ENCODE measurements at regions not wholly inside any gene's neighbourhood (a gene's known extent, or its start where the extent isn't known, plus 50 kb on each side); places are given as distances from the start of the nearest gene placed in this dataset.

GRCh38 chr21:32185103-32185502 lies 93.7 kb downstream of the MIS18A start:
- ATAC-seq (no peak), DNase-seq (no peak)
- intact Hi-C loops (cut with micrococcal nuclease) = no loop called here

DNA sequence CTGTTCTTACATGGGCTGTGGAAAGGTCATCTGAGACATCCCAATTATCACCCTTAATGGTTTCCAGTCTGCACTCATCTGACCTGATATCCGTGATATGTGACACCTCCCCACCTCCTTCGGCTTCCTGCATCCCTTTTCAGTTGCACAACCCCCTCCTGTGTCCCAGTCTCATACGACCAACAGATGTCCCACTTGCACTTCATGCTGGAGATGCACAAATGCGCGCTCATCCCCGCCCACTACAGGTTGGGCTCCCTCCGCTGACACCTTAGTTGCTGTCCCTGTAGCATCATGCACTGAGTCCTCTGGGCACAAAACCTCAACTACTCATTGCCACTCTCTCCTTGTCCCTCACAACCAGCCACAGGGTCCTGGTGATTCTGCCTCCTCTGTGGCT lies 94.4 kb downstream of the MIS18A start:
- ATAC-seq = no peak
- intact Hi-C loops (cut with micrococcal nuclease) = no loop called here
- no peak for DNase-seq

- DNase-seq = no peak
- intact Hi-C loops (cut with micrococcal nuclease) = no loop called here
- no peak for ATAC-seq
These were observed 94.8 kb downstream of the MIS18A start for GRCh38 chr21:32184065-32184464.

- intact Hi-C loops (cut with micrococcal nuclease) = no loop called here
- DNase-seq (no peak), ATAC-seq (no peak)
These were observed 95.5 kb downstream of the MIS18A start for GRCh38 chr21:32183396-32183795.

DNA sequence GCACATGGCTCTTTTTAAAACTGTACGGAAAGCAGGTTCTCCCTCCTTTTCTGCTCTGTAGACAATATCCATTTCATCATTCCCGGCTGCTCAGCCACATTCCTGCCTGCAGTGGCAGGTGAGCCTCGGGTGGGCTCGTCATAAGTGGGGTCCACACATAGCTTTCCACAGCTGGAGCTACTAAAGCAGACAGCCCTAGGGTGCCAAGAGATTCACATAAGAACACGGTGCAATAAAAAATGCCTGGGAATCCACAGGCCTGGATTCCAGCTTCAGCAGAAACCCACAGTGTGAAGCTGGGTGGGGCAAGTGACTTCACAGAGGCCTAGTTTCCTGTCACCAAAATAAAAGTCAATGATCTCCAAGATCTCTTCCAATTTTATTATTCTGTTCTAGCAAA lies 96.4 kb downstream of the MIS18A start:
- intact Hi-C loops (cut with micrococcal nuclease) = no loop called here
- DNase-seq (no peak), ATAC-seq (no peak)

DNA sequence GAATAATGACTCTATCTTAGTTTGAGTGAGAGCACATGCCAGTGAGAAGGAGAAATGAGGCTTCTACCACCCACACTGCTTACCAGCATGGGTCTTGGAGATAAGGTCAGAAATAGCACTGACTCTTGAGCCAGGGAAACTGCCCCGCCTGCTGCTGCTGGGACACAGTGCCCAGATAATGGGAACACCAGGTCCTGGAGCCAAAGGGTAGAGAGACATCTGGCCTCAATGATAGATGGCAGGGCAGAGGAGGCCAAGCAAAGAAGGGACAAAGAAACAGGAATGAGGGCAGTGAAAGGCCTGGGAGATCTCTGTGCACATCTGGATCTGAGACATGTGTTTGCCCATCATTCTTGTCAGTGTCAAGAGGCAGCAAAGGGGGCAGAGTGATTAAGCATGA lies 97.4 kb downstream of the MIS18A start:
- DNase-seq (peak; percentile 51), ATAC-seq (peak; percentile 99)
- intact Hi-C loops (cut with micrococcal nuclease) = no loop called here

- ATAC-seq (no peak), DNase-seq (no peak)
- intact Hi-C loops (cut with micrococcal nuclease) = no loop called here
These were observed 104.0 kb downstream of the MIS18A start for GRCh38 chr21:32174819-32175218.

DNA sequence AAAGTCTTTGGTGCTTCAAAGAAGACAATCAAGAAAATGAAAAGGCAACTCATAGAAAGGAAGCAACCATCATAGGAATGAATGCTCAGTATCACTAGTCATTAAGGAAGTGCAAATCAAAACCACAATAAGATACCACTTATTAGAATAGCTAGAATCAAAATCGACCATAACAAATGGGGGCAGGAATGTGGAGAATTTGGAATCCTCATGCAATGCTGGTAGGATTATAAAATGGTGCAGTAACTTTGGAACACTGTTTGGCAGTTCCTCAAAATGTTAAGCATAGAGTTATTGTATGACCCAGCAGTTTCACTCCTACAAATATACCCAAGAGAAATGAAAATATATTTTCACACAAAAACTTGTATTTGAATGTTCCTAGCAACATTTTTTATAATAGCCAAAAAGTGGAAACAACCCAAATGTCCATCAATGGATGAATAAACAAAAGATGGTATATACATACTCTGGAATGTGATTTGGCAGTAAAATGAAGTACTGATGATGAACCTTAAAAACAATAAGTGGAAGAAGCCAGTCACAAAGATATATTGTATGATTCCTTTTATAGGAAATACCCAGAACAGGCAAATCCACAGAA lies 105.6 kb downstream of the MIS18A start:
- intact Hi-C loops (cut with micrococcal nuclease) = no loop called here
- DNase-seq = no peak
- ATAC-seq = no peak

DNA sequence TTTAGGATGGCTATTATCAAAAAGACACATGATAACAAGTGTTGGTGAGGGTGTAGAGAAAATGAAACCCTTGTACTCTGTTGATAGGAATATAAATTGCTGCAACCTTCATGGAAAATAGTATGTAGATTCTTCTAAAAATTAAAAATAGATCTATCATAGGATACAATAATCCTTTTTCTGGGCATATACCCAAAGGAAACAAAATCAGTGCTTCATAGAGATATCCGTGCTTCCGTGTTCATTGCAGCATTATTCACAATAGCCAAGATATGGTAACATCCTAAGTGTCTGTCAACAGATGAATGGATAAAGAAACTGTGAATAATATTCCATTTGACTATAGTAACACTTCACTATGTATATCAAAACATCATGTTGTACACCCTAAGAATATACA lies 106.7 kb downstream of the MIS18A start:
- no peak for ATAC-seq
- intact Hi-C loops (cut with micrococcal nuclease) = no loop called here
- DNase-seq = no peak

GRCh38 chr21:32167513-32167912 lies 111.3 kb downstream of the MIS18A start:
- ATAC-seq = no peak
- intact Hi-C loops (cut with micrococcal nuclease) = no loop called here
- DNase-seq = no peak

DNA sequence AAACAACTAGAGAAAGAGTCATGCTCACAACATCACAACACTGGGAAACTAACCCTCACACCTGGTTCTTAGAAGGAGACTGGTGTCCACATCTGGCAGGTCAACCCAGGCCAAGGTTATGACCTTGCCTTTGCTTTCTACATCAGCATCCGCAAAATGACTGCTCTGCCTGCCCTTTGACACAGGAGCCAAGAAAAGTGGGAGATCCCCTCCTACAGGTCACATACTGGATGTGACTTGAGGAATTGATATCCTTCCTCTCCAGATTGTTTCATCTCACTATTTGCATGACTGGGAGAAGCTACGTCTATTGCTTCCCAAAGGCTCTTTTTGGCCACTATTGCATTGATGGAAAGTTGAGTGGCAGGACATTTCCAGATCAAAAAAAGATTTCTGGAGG lies 115.5 kb downstream of the MIS18A start:
- intact Hi-C loops (cut with micrococcal nuclease) = no loop called here
- no peak for ATAC-seq
- no peak for DNase-seq

DNA sequence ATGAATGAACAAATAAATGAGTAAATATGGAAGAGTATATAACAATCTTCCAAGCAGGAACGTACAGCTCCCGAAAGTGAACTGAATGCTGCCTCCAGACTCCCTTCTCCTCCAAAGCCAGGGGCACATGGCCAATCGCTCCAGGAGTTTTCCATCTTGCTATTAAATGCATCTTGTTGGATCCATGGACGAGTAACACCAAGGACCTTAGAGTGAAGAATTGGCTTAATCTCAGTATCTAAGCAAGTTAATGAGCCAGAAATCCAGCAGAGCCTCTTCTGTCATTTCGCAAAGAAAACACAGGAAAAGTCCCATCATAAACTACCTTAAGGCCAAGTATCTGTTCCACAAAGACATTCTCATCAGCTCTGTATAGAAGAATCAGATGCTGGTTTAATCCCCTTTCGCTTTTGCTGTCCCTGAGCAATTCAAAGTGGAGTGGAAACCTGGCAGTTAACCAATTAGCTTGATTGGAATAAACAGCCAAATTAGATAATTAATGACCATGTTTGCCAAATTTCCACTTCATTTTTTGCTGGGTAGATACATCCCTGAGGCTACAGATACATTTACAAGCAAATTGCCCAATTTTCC lies 116.0 kb downstream of the MIS18A start:
- DNase-seq = no peak
- intact Hi-C loops (cut with micrococcal nuclease) = no loop called here
- no peak for ATAC-seq

DNA sequence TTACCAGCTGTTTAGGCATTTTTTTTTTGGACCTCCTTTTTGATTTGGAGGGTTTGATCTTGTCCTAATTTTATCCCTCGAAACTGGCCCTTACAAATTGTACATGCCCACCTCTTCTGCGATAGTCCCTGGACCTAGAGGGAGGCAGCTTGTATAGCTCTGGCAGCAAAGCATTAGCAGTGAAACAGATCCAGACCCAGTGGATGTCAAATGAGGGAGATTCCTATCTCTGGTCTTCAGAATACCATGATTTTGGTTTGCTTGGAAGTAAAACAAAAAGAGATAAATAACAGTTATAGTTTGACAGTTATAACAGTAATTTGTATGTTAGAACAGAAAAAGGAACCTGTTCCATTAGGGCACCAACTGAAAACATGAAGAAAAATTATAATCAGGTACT lies 123.6 kb downstream of the MIS18A start:
- ATAC-seq (no peak), DNase-seq (no peak)
- intact Hi-C loops (cut with micrococcal nuclease) = no loop called here

- DNase-seq (no peak), ATAC-seq (no peak)
- intact Hi-C loops (cut with micrococcal nuclease) = no loop called here
These were observed 131.8 kb downstream of the MIS18A start for GRCh38 chr21:32147041-32147440.

- DNase-seq (no peak), ATAC-seq (no peak)
- intact Hi-C loops (cut with micrococcal nuclease) = no loop called here
These were observed 134.0 kb downstream of the MIS18A start for GRCh38 chr21:32144851-32145250.

DNA sequence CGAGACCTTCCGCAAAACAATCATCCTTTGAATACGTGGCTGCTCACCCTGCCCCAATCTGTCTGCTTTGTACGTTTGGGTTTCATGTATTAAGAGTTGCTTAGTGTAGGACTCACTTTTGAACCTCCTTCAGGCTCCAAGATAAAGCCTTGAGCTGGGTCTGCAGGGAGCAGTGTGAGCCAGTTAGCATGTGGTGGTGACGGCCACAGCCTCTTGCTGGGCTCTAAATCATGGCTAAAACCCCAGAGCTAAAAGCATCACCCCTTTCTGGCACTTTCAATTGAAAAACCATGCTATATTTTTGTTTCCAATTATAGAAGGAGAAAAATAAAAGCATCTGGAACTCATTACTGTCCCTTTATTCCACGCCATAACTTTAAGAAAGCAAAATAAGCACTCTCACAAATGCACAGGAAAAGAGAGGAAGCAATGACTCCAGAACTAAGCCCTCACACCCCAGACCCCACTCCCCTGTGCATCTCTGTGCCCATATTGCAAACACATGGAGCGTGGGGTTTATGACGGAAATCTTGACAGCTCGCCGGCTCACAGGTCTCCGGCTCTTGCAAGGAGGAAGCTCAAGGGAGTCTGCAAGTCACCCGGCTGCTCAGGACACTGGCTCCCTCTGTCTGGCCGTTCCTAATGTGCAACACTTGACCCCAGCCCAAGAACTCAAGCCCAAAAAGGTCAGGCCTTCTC lies 135.5 kb downstream of the MIS18A start:
- intact Hi-C loops (cut with micrococcal nuclease) = no loop called here
- DNase-seq (peak; percentile 50), ATAC-seq (peak; percentile 72)

- intact Hi-C loops (cut with micrococcal nuclease) = no loop called here
- ATAC-seq = no peak
- DNase-seq = no peak
These were observed 137.6 kb downstream of the MIS18A start for GRCh38 chr21:32141318-32141633.

DNA sequence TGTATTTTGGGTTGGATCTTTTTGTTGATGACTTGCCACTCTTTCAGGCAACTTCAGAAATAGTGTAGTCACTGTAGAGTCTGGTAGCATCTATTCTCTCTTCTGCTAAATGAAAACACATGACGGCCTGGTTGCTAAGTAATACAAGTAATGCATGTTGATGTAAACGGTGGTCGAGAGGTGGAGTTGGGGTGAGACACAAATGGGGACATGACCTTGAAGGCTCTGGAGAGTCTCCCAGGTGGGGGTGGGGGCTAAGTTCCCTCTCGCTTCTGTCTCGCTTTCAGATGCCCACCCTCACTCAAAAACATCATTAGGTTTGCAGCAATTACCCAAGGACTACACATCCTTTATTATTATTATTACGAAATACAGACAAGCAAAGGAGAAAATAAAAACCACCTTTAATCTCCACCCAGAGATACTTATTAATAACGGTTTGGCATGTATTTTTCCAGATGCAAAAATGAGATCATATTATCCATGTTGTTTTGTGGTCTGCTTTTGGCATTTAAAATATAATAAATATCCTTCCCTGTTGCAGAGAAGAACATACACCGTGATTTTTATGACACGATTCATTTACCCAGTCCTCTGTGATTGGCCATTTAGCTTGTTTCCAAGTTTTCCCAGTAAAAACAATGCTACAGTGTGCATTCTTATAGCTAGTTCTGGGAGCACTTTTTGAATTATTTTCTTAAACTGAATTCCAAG lies 138.1 kb downstream of the MIS18A start:
- DNase-seq (no peak), ATAC-seq (no peak)
- intact Hi-C loops (cut with micrococcal nuclease) = no loop called here

DNA sequence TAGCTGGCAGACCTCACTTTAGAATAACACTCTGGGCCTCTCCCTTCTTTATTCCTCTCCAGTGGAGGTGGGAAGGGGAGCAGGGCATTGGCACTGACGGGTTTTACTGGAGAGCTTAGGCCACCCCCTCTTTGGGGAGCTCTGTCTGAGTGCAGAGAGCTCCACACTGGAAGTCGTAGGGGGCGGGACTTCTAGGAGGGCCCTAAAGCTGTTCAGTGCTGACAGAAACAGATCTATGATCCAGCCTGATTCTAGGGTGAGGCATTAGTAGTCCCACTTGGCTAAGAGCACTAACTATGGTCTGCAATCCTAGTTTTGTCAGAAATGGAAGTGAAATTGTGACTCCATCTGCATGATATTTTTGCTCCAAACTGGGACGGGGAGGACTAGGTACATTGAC lies 138.7 kb downstream of the MIS18A start:
- no peak for ATAC-seq
- intact Hi-C loops (cut with micrococcal nuclease) = no loop called here
- no peak for DNase-seq

DNA sequence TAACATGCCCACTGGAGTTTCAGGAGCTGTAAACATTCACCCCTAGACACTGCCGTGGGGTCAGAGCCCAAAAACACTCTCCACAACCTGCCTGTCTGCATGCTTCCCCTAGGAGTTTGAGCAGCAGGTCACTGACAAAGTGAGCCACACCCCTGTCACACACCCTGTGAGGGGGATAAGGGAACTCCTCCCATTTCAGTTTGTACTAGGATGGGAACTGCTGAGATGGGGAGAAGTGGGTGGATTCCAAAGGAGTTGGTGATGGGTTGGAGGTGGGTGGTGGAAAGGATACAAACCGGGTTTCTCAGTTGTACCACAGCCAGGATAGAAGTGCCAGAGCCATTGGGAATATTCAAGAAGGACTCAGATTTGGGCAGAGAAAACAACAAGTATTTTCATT lies 140.2 kb downstream of the MIS18A start:
- intact Hi-C loops (cut with micrococcal nuclease) = no loop called here
- DNase-seq (no peak), ATAC-seq (no peak)

- intact Hi-C loops (cut with micrococcal nuclease) = no loop called here
- no peak for DNase-seq
- ATAC-seq = no peak
These were observed 140.9 kb downstream of the MIS18A start for GRCh38 chr21:32137931-32138330.

Measured in left ventricle myocardium superior (tissue), 1 donor.